Smooth muscle cell (in vitro differentiated cells): ENCODE measurements at regions not wholly inside any gene's neighbourhood (a gene's known extent, or its start where the extent isn't known, plus 50 kb on each side); places are given as distances from the start of the nearest gene placed in this dataset.
A peak's percentile ranks its signal among the peaks of the same experiment; 100 is the strongest.

Experiments
- DNase-seq: peaks from one replicate; lab custom pipeline; 2025; ENCODE audit not compliant: unreplicated experiment; lab: John Stamatoyannopoulos, UW
- H2AFZ ChIP-seq: fragments of 200-600 bp; sonication (generic); 2 replicates; pipeline ENCODE4 v1.6.0; 2016; ENCODE audit warnings: antibody characterized with exemption, low read depth, mild to moderate bottlenecking
- H3F3A ChIP-seq: fragments of 200-600 bp; sonication (generic); 2 replicates; pipeline ENCODE4 v1.6.0; 2017; ENCODE audit warnings: antibody characterized with exemption, low read depth
- H3K27ac ChIP-seq: fragments of 200-600 bp; sonication (generic); 2 replicates; pipeline ENCODE4 v1.5.1; 2016; ENCODE audit warnings: low read depth, mild to moderate bottlenecking
- H3K27me3 ChIP-seq: fragments of 200-600 bp; sonication (generic); 2 replicates; pipeline ENCODE4 v1.6.1; 2016; ENCODE audit warnings: low read depth, mild to moderate bottlenecking
- H3K36me3 ChIP-seq: fragments of 200-600 bp; sonication (generic); 2 replicates; pipeline ENCODE4 v1.5.1; 2016; ENCODE audit warnings: low read depth
- H3K4me1 ChIP-seq: fragments of 200-600 bp; sonication (generic); 2 replicates; pipeline ENCODE4 v1.5.1; 2016; ENCODE audit warnings: low read depth
- H3K4me2 ChIP-seq: fragments of 200-600 bp; sonication (generic); 2 replicates; pipeline ENCODE4 v1.6.0; 2016; ENCODE audit warnings: mild to moderate bottlenecking
- H3K4me3 ChIP-seq: fragments of 200-600 bp; sonication (generic); 2 replicates; pipeline ENCODE4 v1.5.1; 2016; ENCODE audit warnings: mild to moderate bottlenecking
- H3K79me2 ChIP-seq: fragments of 200-600 bp; sonication (generic); 2 replicates; pipeline ENCODE4 v1.6.0; 2016; ENCODE audit warnings: low read depth, mild to moderate bottlenecking
- H3K9ac ChIP-seq: fragments of 200-600 bp; sonication (generic); 2 replicates; pipeline ENCODE4 v1.6.0; 2016; ENCODE audit warnings: low read depth
- H3K9me3 ChIP-seq: fragments of 200-600 bp; sonication (generic); replicated peaks from 2 replicates; pipeline ENCODE4 v1.5.1; 2016; ENCODE audit warnings: low read depth
- H4K20me1 ChIP-seq: fragments of 200-600 bp; sonication (generic); 2 replicates; pipeline ENCODE4 v1.6.0; 2016; ENCODE audit warnings: low read depth
- CTCF ChIP-seq: fragments of 200-600 bp; sonication (generic); IDR thresholded peaks from 2 replicates; pipeline ENCODE4 v1.5.1; 2017; ENCODE audit warnings: borderline replicate concordance, mild to moderate bottlenecking, antibody characterized with exemption; ENCODE audit not compliant: insufficient read depth, poor library complexity, severe bottlenecking
- WGBS: methylation state at CpG from one replicate; pipeline ENCODE4 v1.1.7; 2016; ENCODE audit warnings: low lambda C conversion rate; 5-methylcytosine and 5-hydroxymethylcytosine counted together

- TF ChIP-seq CTCF, result no peak
Observed at GRCh38 chr1:228930479-228930957, 195.2 kb downstream of the RHOU start.

GRCh38 chr1:228933753-228934152 is 198.5 kb downstream of the RHOU start:
- no peak for DNase-seq
- Histone ChIP-seq H4K20me1 (no peaks in the 10 kb centered on the region), H3K79me2 (no peaks in the 10 kb centered on the region), H3K4me1 (no peaks in the 10 kb centered on the region), H3K9me3 (no peaks in the 10 kb centered on the region), H3F3A (peaks cover 13% of the 10 kb centered on the region), H3K4me3 (no peak overlapping the region), H3K27ac (no peak overlapping the region), H3K36me3 (no peaks in the 10 kb centered on the region), H3K4me2 (no peak overlapping the region), H2AFZ (no peak overlapping the region), H3K27me3 (no peaks in the 10 kb centered on the region), H3K9ac (no peak overlapping the region)
- 93% methylated on average over 3 of the region's 3 CpGs for whole genome bisulfite sequencing
- no peak for TF ChIP-seq CTCF

More at GRCh38 chr1:228930479-228930957, 195.2 kb downstream of the RHOU start:
- WGBS, result 11% methylated on average over 10 of the region's 10 CpGs
- H3K79me2 ChIP-seq, result no peaks in the 10 kb centered on the region
- no peaks in the 10 kb centered on the region for H4K20me1 ChIP-seq
- no peak overlapping the region for H3K9ac ChIP-seq
- no peak for DNase-seq
- H3F3A ChIP-seq, result peaks cover 19% of the 10 kb centered on the region
- peak overlapping the region; percentile 30 for H3K4me2 ChIP-seq
- H3K4me1 ChIP-seq, result no peaks in the 10 kb centered on the region
- no peak overlapping the region for H3K27ac ChIP-seq
- no peak overlapping the region for H3K4me3 ChIP-seq
- no peaks in the 10 kb centered on the region for H3K9me3 ChIP-seq
- no peaks in the 10 kb centered on the region for H3K36me3 ChIP-seq
- no peak overlapping the region for H2AFZ ChIP-seq
- no peaks in the 10 kb centered on the region for H3K27me3 ChIP-seq

- 80% methylated on average over 4 of the region's 4 CpGs for WGBS
- Histone ChIP-seq H3K4me1 (no peaks in the 10 kb centered on the region), H3K27ac (no peak overlapping the region), H3K9ac (no peak overlapping the region), H3K27me3 (no peaks in the 10 kb centered on the region), H3K4me2 (no peak overlapping the region), H3F3A (peaks cover 13% of the 10 kb centered on the region), H3K9me3 (no peaks in the 10 kb centered on the region), H3K36me3 (no peaks in the 10 kb centered on the region), H3K4me3 (no peak overlapping the region), H4K20me1 (no peaks in the 10 kb centered on the region), H3K79me2 (no peaks in the 10 kb centered on the region), H2AFZ (no peak overlapping the region)
- TF ChIP-seq CTCF, result no peak
- no peak for DNase-seq
Observed at GRCh38 chr1:228935198-228935663, 200.0 kb downstream of the RHOU start.
